Adrenal gland (tissue), 9 donors: ENCODE measurements at regions not wholly inside any gene's neighbourhood (a gene's known extent, or its start where the extent isn't known, plus 50 kb on each side); places are given as distances from the start of the nearest gene placed in this dataset.

Experiments
- DNase-seq, 7 donors: peaks; one replicate each; pipeline ENCODE4 v3.0.0-alpha.2; 2019 to 2020
- H3K27ac ChIP-seq, 5 donors: fragments of 200-600 bp; sonication (generic) in 4 of 5; 1 replicate in 3 of 5; 2 replicates in 2 of 5; pipeline versions ENCODE4 v1.5.1 to v1.8.0; 2016 to 2020; ENCODE audit warnings: mild to moderate bottlenecking in 1 of 5
- H3K27me3 ChIP-seq: fragments of 200-600 bp; 2 replicates; pipeline ENCODE4 v1.8.0; 2021
- H3K36me3 ChIP-seq, 2 donors: fragments of 200-600 bp; replicated peaks in 1 of 2; 1 replicate in 1 of 2; 2 replicates in 1 of 2; pipeline versions ENCODE4 v1.5.1 to v1.8.0; 2018 to 2022
- H3K4me1 ChIP-seq, 2 donors: fragments of 200-600 bp; replicated peaks in 1 of 2; 1 replicate in 1 of 2; 2 replicates in 1 of 2; pipeline versions ENCODE4 v1.5.1 to v1.8.0; 2018 to 2021
- H3K4me3 ChIP-seq, 4 donors: fragments of 200-600 bp; sonication (generic) in 3 of 4; one replicate each; pipeline ENCODE4 v1.5.1; 2016 to 2018
- H3K9me3 ChIP-seq, 3 donors: fragments of 200-600 bp; sonication (generic) in 1 of 3; replicated peaks in 1 of 3; 1 replicate in 2 of 3; 2 replicates in 1 of 3; pipeline versions ENCODE4 v1.5.1 to v1.8.0; 2016 to 2021
- POLR2A ChIP-seq, 2 donors: fragments of 450-650 bp; IDR thresholded peaks; one replicate each; pipeline ENCODE4 v1.6.1; 2017; ENCODE audit warnings: antibody characterized with exemption in 2 of 2, mild to moderate bottlenecking in 2 of 2, moderate library complexity in 1 of 2
- WGBS, 4 donors: extraction: QIAGEN DNeasy Blood & Tissue Kit in 2 of 4; methylation state at CpG; one replicate each; pipeline versions ENCODE4 v1.1.5 to v1.1.7; 2013 to 2017; 5-methylcytosine and 5-hydroxymethylcytosine counted together
- intact Hi-C, 2 donors: fragments of 100-400 bp; cut with DNase I; formaldehyde crosslinking; loops; one replicate each; pipeline versions ENCODE4 v1.14.1 to v1.15.0; 2022 to 2023
- TF ChIP-seq, protein P1 (sequence below), 6 experiments: fragments of 450-650 bp in 4 of 6; fragments of 200-600 bp in 2 of 6; sonication (generic) in 1 of 6; IDR thresholded peaks; 1 replicate in 5 of 6; 2 replicates in 1 of 6; pipeline versions ENCODE4 v1.5.1 to v1.8.0; 2016 to 2021; ENCODE audit warnings: antibody characterized with exemption in 6 of 6, mild to moderate bottlenecking in 2 of 6, moderate library complexity in 1 of 6
- donor health status: healthy with polysubstance abuse.
- donor health status: Bipolar disorder and iron deficiency.
- donor health status: DM: yes; HTN: yes; CAD: no.
- donor health status: DM: no; HTN: no; CAD: no.
- donor health status: DM: no; HTN: no; CAD: no.

DNA sequence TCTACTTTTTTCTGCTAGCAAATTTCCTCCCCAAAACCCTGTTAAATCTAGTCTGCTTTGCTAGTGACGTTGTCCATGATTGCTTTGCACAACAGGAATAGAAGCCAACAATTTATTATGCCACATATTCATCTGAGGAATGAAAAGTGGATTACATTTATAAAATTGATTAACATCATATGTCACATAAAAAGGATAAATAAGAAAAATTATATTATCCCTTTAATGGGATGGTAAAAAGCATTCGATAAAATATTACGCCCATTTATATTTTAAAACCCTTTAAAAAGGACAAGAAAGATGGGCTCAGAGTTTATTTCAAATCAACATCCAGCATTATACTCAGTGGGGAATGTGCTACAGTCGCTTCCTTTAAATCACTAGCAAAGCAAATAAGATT, 991.7 kb downstream of the DIAPH3 start:
- Histone ChIP-seq H3K27me3 (no peaks in the 10 kb centered on the region), H3K27ac (no peak overlapping the region), H3K4me1 (no peaks in the 10 kb centered on the region), H3K9me3 (no peaks in the 10 kb centered on the region), H3K4me3 (no peak overlapping the region), H3K36me3 (no peaks in the 10 kb centered on the region)
- DNase-seq, result no peak
- WGBS, 4 donors, result 49 to 72% (median 59%) methylated on average over 4 of the region's 4 CpGs
- intact Hi-C loops, result no loop called here
- TF ChIP-seq, protein P1, sequence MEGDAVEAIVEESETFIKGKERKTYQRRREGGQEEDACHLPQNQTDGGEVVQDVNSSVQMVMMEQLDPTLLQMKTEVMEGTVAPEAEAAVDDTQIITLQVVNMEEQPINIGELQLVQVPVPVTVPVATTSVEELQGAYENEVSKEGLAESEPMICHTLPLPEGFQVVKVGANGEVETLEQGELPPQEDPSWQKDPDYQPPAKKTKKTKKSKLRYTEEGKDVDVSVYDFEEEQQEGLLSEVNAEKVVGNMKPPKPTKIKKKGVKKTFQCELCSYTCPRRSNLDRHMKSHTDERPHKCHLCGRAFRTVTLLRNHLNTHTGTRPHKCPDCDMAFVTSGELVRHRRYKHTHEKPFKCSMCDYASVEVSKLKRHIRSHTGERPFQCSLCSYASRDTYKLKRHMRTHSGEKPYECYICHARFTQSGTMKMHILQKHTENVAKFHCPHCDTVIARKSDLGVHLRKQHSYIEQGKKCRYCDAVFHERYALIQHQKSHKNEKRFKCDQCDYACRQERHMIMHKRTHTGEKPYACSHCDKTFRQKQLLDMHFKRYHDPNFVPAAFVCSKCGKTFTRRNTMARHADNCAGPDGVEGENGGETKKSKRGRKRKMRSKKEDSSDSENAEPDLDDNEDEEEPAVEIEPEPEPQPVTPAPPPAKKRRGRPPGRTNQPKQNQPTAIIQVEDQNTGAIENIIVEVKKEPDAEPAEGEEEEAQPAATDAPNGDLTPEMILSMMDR (IDR thresholded peaks at IDR 0.05), result no peak
- no peak for TF ChIP-seq POLR2A (IDR thresholded peaks at IDR 0.05)

- no peaks in the 10 kb centered on the region for H3K4me1 ChIP-seq
- intact Hi-C loops, result no loop called here
- H3K9me3 ChIP-seq, result no peaks in the 10 kb centered on the region
- no peaks in the 10 kb centered on the region for H3K27me3 ChIP-seq
- TF ChIP-seq POLR2A (IDR thresholded peaks at IDR 0.05), result no peak
- TF ChIP-seq, protein P1 (IDR thresholded peaks at IDR 0.05), result peak in 1 of 6 experiments; percentile 8
- DNase-seq, result no peak
- no peak overlapping the region for H3K27ac ChIP-seq
- H3K4me3 ChIP-seq, result no peak overlapping the region
- H3K36me3 ChIP-seq, result no peaks in the 10 kb centered on the region
- 83 to 97% (median 90%) methylated on average over 3 of the region's 3 CpGs for WGBS, 4 donors
Observed at GRCh38 chr13:59176775-59177174, 987.0 kb downstream of the DIAPH3 start.

DNA sequence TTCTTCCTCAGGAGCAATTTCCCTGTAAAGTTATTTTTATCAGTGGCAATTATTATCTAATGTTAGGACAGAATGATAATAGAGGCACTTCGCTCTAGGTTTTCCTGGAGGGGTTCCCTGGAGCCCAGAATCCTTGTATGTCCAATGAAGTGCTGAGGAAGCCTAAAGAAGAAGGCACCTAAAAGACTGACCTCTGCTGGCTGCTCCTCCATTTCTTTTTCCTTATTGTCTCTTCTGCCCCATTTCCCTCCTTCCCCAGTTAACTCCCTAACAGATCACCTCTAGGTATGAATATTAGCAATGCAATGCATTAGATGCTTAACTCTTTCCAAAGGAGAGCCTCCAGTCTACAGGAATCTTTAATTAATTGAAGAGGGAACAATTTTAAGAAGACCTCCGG, 985.4 kb downstream of the DIAPH3 start:
- WGBS, 4 donors, result 86 to 92% (median 88%) methylated on average over 2 of the region's 2 CpGs
- no peak for TF ChIP-seq POLR2A (IDR thresholded peaks at IDR 0.05)
- TF ChIP-seq, protein P1 (IDR thresholded peaks at IDR 0.05), result no peak
- Histone ChIP-seq H3K27ac (no peak overlapping the region), H3K27me3 (no peaks in the 10 kb centered on the region), H3K36me3 (no peaks in the 10 kb centered on the region), H3K9me3 (no peaks in the 10 kb centered on the region), H3K4me3 (no peak overlapping the region), H3K4me1 (no peaks in the 10 kb centered on the region)
- intact Hi-C loops, result no loop called here
- DNase-seq, result no peak

GRCh38 chr13:59182241-59182640, 981.5 kb downstream of the DIAPH3 start:
- TF ChIP-seq, protein P1 (IDR thresholded peaks at IDR 0.05), result no peak
- no peak for TF ChIP-seq POLR2A (IDR thresholded peaks at IDR 0.05)
- no peak for DNase-seq
- H3K9me3 ChIP-seq, result no peaks in the 10 kb centered on the region
- no peaks in the 10 kb centered on the region for H3K36me3 ChIP-seq
- H3K4me1 ChIP-seq, result no peaks in the 10 kb centered on the region
- intact Hi-C loops, result no loop called here
- H3K27ac ChIP-seq, result no peak overlapping the region
- H3K4me3 ChIP-seq, result no peak overlapping the region
- H3K27me3 ChIP-seq, result no peaks in the 10 kb centered on the region
- WGBS, 4 donors, result 52 to 76% (median 67%) methylated on average over 4 of the region's 4 CpGs
